Mammary epithelial cell (primary cell): ENCODE measurements at regions not wholly inside any gene's neighbourhood (a gene's known extent, or its start where the extent isn't known, plus 50 kb on each side); places are given as distances from the start of the nearest gene placed in this dataset.
"Not testable (repeated sequence)": the region's sequence is repeated elsewhere in the genome, so short reads cannot be mapped to it uniquely, and the experiment has no call there.

Source experiments
- EZH2 ChIP-seq: IDR thresholded peaks from 2 replicates; pipeline ENCODE4 v1.6.1; 2012; ENCODE audit warnings: low read length, inconsistent platforms, borderline replicate concordance
- TF ChIP-seq, protein P1 (sequence below), 2 donors: IDR thresholded peaks in 1 of 2; conservative IDR thresholded peaks in 1 of 2; 2 replicates each; pipeline ENCODE4 v1.5.1; 2011 to 2012; ENCODE audit warnings: inconsistent platforms in 2 of 2, low read length in 2 of 2, mild to moderate bottlenecking in 2 of 2, control low read depth in 1 of 2, low read depth in 1 of 2; ENCODE audit not compliant: insufficient read depth in 1 of 2; ENCODE audit errors: extremely low read depth in 1 of 2

DNA sequence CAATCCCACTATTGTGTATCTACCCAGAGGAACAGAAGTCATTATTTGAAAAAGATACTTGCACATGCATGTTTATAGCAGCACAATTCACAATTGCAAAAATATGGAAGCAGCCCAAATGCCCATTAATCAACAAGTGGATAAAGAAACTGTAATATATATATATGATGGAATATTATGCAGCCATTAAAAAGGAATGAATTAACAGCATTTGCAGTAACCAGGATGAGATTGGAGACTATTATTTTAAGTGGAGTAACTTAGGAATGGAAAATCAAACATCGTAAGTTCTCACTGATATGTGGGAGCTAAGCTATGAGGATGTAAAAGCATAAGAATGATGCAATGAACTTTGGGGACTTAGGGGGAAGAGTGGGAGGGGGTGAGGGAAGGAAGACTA, 64.7 kb downstream of the RPL22L1 start:
- TF ChIP-seq, protein P1, sequence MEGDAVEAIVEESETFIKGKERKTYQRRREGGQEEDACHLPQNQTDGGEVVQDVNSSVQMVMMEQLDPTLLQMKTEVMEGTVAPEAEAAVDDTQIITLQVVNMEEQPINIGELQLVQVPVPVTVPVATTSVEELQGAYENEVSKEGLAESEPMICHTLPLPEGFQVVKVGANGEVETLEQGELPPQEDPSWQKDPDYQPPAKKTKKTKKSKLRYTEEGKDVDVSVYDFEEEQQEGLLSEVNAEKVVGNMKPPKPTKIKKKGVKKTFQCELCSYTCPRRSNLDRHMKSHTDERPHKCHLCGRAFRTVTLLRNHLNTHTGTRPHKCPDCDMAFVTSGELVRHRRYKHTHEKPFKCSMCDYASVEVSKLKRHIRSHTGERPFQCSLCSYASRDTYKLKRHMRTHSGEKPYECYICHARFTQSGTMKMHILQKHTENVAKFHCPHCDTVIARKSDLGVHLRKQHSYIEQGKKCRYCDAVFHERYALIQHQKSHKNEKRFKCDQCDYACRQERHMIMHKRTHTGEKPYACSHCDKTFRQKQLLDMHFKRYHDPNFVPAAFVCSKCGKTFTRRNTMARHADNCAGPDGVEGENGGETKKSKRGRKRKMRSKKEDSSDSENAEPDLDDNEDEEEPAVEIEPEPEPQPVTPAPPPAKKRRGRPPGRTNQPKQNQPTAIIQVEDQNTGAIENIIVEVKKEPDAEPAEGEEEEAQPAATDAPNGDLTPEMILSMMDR (conservative IDR thresholded peaks at IDR 0.05 in 1 of 2, IDR thresholded peaks at IDR 0.05 in 1 of 2; ENCODE audit: extremely low read depth in 1 of 2, insufficient read depth in 1 of 2, low read depth in 1 of 2, low read length in 2 of 2), result not testable (repeated sequence)
- TF ChIP-seq EZH2, result not testable (repeated sequence)
